Activated CD4-positive, alpha-beta T cell treated with anti-CD3 and anti-CD28 coated beads, Interleukin-2, amount 10 ng/mL, durations not matched to agents 24 days and 14 days (primary cell): ENCODE measurements at regions not wholly inside any gene's neighbourhood (a gene's known extent, or its start where the extent isn't known, plus 50 kb on each side); places are given as distances from the start of the nearest gene placed in this dataset.

Source experiments
- DNase-seq: peaks from one replicate; pipeline ENCODE4 v3.0.0; 2022
- H3K27ac Mint-ChIP-seq: one replicate; pipeline ENCODE4 v1.8.0; 2022; ENCODE audit warnings: mild to moderate bottlenecking, mixed read lengths
- H3K27me3 Mint-ChIP-seq: one replicate; pipeline ENCODE4 v1.8.0; 2022; ENCODE audit warnings: mixed read lengths
- H3K36me3 Mint-ChIP-seq: one replicate; pipeline ENCODE4 v1.8.0; 2022; ENCODE audit warnings: low read depth, mild to moderate bottlenecking, mixed read lengths
- H3K4me1 Mint-ChIP-seq: one replicate; pipeline ENCODE4 v1.8.0; 2021; ENCODE audit warnings: mixed read lengths
- H3K4me3 Mint-ChIP-seq: one replicate; pipeline ENCODE4 v1.8.0; 2022; ENCODE audit warnings: mild to moderate bottlenecking, moderate library complexity, mixed read lengths
- H3K9me3 Mint-ChIP-seq: one replicate; pipeline ENCODE4 v1.8.0; 2021; ENCODE audit warnings: mixed read lengths
- intact Hi-C: fragments of 100-400 bp; cut with micrococcal nuclease; formaldehyde crosslinking; loops from one replicate; pipeline ENCODE4 v1.15.1; 2023

GRCh38 chr3:159080821-159081220, 279.0 kb downstream of the MFSD1 start:
- DNase-seq: no peak
- Mint-ChIP-seq H3K4me1 (no peaks in the 10 kb centered on the region), H3K4me3 (no peak overlapping the region), H3K27ac (no peak overlapping the region), H3K36me3 (no peaks in the 10 kb centered on the region), H3K9me3 (no peaks in the 10 kb centered on the region), H3K27me3 (no peaks in the 10 kb centered on the region)
- intact Hi-C loops: no loop called here

GRCh38 chr3:159082519-159082918, 280.7 kb downstream of the MFSD1 start:
- intact Hi-C loops: no loop called here
- no peaks in the 10 kb centered on the region for H3K4me1 Mint-ChIP-seq
- H3K27ac Mint-ChIP-seq: no peak overlapping the region
- no peaks in the 10 kb centered on the region for H3K27me3 Mint-ChIP-seq
- DNase-seq: no peak
- H3K36me3 Mint-ChIP-seq: no peaks in the 10 kb centered on the region
- H3K4me3 Mint-ChIP-seq: no peak overlapping the region
- no peaks in the 10 kb centered on the region for H3K9me3 Mint-ChIP-seq

- intact Hi-C loops: no loop called here
- Mint-ChIP-seq H3K27ac (no peak overlapping the region), H3K4me1 (no peaks in the 10 kb centered on the region), H3K27me3 (no peaks in the 10 kb centered on the region), H3K9me3 (no peaks in the 10 kb centered on the region), H3K36me3 (no peaks in the 10 kb centered on the region), H3K4me3 (no peak overlapping the region)
- DNase-seq: no peak
Measured at GRCh38 chr3:159091936-159092335, 290.1 kb downstream of the MFSD1 start.

- H3K27me3 Mint-ChIP-seq: no peaks in the 10 kb centered on the region
- H3K27ac Mint-ChIP-seq: no peak overlapping the region
- intact Hi-C loops: no loop called here
- no peak for DNase-seq
- no peaks in the 10 kb centered on the region for H3K4me1 Mint-ChIP-seq
- no peak overlapping the region for H3K4me3 Mint-ChIP-seq
- no peaks in the 10 kb centered on the region for H3K9me3 Mint-ChIP-seq
- no peaks in the 10 kb centered on the region for H3K36me3 Mint-ChIP-seq
Measured at GRCh38 chr3:159102001-159102400, 300.1 kb downstream of the MFSD1 start.

GRCh38 chr3:159112724-159113123, 310.9 kb downstream of the MFSD1 start:
- Mint-ChIP-seq H3K36me3 (no peaks in the 10 kb centered on the region), H3K9me3 (no peaks in the 10 kb centered on the region), H3K27me3 (no peaks in the 10 kb centered on the region), H3K4me1 (no peaks in the 10 kb centered on the region), H3K4me3 (no peak overlapping the region), H3K27ac (no peak overlapping the region)
- intact Hi-C loops: no loop called here
- no peak for DNase-seq

- H3K27ac Mint-ChIP-seq: no peak overlapping the region
- DNase-seq: no peak
Measured at GRCh38 chr3:159113221-159113875, 311.5 kb downstream of the MFSD1 start.

GRCh38 chr3:159114582-159114981, 312.7 kb downstream of the MFSD1 start:
- Mint-ChIP-seq H3K27ac (no peak overlapping the region), H3K27me3 (no peaks in the 10 kb centered on the region), H3K4me3 (no peak overlapping the region), H3K4me1 (no peaks in the 10 kb centered on the region), H3K36me3 (no peaks in the 10 kb centered on the region), H3K9me3 (no peaks in the 10 kb centered on the region)
- intact Hi-C loops: no loop called here
- no peak for DNase-seq

More at GRCh38 chr3:159113221-159113875, 311.5 kb downstream of the MFSD1 start:
- Mint-ChIP-seq H3K4me3 (no peak overlapping the region), H3K36me3 (no peaks in the 10 kb centered on the region), H3K27me3 (no peaks in the 10 kb centered on the region), H3K9me3 (no peaks in the 10 kb centered on the region), H3K4me1 (no peaks in the 10 kb centered on the region)
- intact Hi-C loops: no loop called here

- H3K36me3 Mint-ChIP-seq: no peaks in the 10 kb centered on the region
- intact Hi-C loops: no loop called here
- H3K9me3 Mint-ChIP-seq: no peaks in the 10 kb centered on the region
- H3K4me1 Mint-ChIP-seq: no peaks in the 10 kb centered on the region
- no peak overlapping the region for H3K4me3 Mint-ChIP-seq
- no peak overlapping the region for H3K27ac Mint-ChIP-seq
- no peaks in the 10 kb centered on the region for H3K27me3 Mint-ChIP-seq
- DNase-seq: no peak
Measured at GRCh38 chr3:159123877-159124276, 322.0 kb downstream of the MFSD1 start.

GRCh38 chr3:159126261-159127020, 324.6 kb downstream of the MFSD1 start:
- no peaks in the 10 kb centered on the region for H3K36me3 Mint-ChIP-seq
- DNase-seq: no peak
- no peak overlapping the region for H3K27ac Mint-ChIP-seq
- intact Hi-C loops: no loop called here
- no peaks in the 10 kb centered on the region for H3K4me1 Mint-ChIP-seq
- no peaks in the 10 kb centered on the region for H3K9me3 Mint-ChIP-seq
- H3K27me3 Mint-ChIP-seq: no peaks in the 10 kb centered on the region
- H3K4me3 Mint-ChIP-seq: no peak overlapping the region

- intact Hi-C loops: no loop called here
- Mint-ChIP-seq H3K4me1 (no peaks in the 10 kb centered on the region), H3K9me3 (no peaks in the 10 kb centered on the region), H3K27ac (no peak overlapping the region), H3K27me3 (no peaks in the 10 kb centered on the region), H3K36me3 (no peaks in the 10 kb centered on the region), H3K4me3 (no peak overlapping the region)
- DNase-seq: no peak
Measured at GRCh38 chr3:159127021-159127392, 325.2 kb downstream of the MFSD1 start.

- intact Hi-C loops: no loop called here
- no peak overlapping the region for H3K4me3 Mint-ChIP-seq
- no peaks in the 10 kb centered on the region for H3K9me3 Mint-ChIP-seq
- DNase-seq: no peak
- H3K4me1 Mint-ChIP-seq: no peaks in the 10 kb centered on the region
- no peaks in the 10 kb centered on the region for H3K27me3 Mint-ChIP-seq
- no peak overlapping the region for H3K27ac Mint-ChIP-seq
- H3K36me3 Mint-ChIP-seq: no peaks in the 10 kb centered on the region
Measured at GRCh38 chr3:159128628-159129027, 326.8 kb downstream of the MFSD1 start.

GRCh38 chr3:159130108-159130507, 328.3 kb downstream of the MFSD1 start:
- Mint-ChIP-seq H3K4me1 (no peaks in the 10 kb centered on the region), H3K27ac (no peak overlapping the region), H3K9me3 (no peaks in the 10 kb centered on the region), H3K4me3 (no peak overlapping the region), H3K36me3 (no peaks in the 10 kb centered on the region), H3K27me3 (no peaks in the 10 kb centered on the region)
- no peak for DNase-seq
- intact Hi-C loops: no loop called here

- Mint-ChIP-seq H3K27ac (no peak overlapping the region), H3K27me3 (no peaks in the 10 kb centered on the region), H3K36me3 (no peaks in the 10 kb centered on the region), H3K9me3 (no peaks in the 10 kb centered on the region), H3K4me1 (no peaks in the 10 kb centered on the region), H3K4me3 (no peak overlapping the region)
- intact Hi-C loops: no loop called here
- DNase-seq: no peak
Measured at GRCh38 chr3:159131376-159131775, 329.5 kb downstream of the MFSD1 start.

- H3K4me1 Mint-ChIP-seq: no peaks in the 10 kb centered on the region
- no peaks in the 10 kb centered on the region for H3K36me3 Mint-ChIP-seq
- H3K9me3 Mint-ChIP-seq: no peaks in the 10 kb centered on the region
- no peak overlapping the region for H3K27ac Mint-ChIP-seq
- DNase-seq: no peak
- H3K27me3 Mint-ChIP-seq: no peaks in the 10 kb centered on the region
- intact Hi-C loops: no loop called here
- no peak overlapping the region for H3K4me3 Mint-ChIP-seq
Measured at GRCh38 chr3:159137949-159138348, 336.1 kb downstream of the MFSD1 start.

- intact Hi-C loops: no loop called here
- Mint-ChIP-seq H3K27me3 (no peaks in the 10 kb centered on the region), H3K27ac (no peak overlapping the region), H3K4me1 (no peaks in the 10 kb centered on the region), H3K36me3 (no peaks in the 10 kb centered on the region), H3K4me3 (no peak overlapping the region), H3K9me3 (no peaks in the 10 kb centered on the region)
- DNase-seq: no peak
Measured at GRCh38 chr3:159139326-159139725, 337.5 kb downstream of the MFSD1 start.
